Type B pancreatic cell (in vitro differentiated cells): ENCODE measurements at regions not wholly inside any gene's neighbourhood (a gene's known extent, or its start where the extent isn't known, plus 50 kb on each side); places are given as distances from the start of the nearest gene placed in this dataset.
A peak's percentile ranks its signal among the peaks of the same experiment; 100 is the strongest.
"Not testable (repeated sequence)": the region's sequence is repeated elsewhere in the genome, so short reads cannot be mapped to it uniquely, and the experiment has no call there.

Experiments used
- DNase-seq: peaks from one replicate; pipeline ENCODE4 v3.0.0; 2021; ENCODE audit warnings: mixed read lengths; ENCODE audit not compliant: unreplicated experiment; ENCODE audit errors: extremely low spot score
- H3K27ac Mint-ChIP-seq: 2 replicates; pipeline ENCODE4 v1.8.0; 2021; ENCODE audit warnings: mild to moderate bottlenecking, mixed read lengths
- H3K27me3 Mint-ChIP-seq: 2 replicates; pipeline ENCODE4 v1.8.0; 2021; ENCODE audit warnings: mixed read lengths
- H3K36me3 Mint-ChIP-seq: 2 replicates; pipeline ENCODE4 v1.8.0; 2021; ENCODE audit warnings: mixed read lengths
- H3K4me1 Mint-ChIP-seq: one replicate; pipeline ENCODE4 v1.8.0; 2021; ENCODE audit warnings: mixed read lengths; ENCODE audit not compliant: unreplicated experiment
- H3K4me3 Mint-ChIP-seq: 2 replicates; pipeline ENCODE4 v1.8.0; 2021; ENCODE audit warnings: mild to moderate bottlenecking, mixed read lengths
- H3K9me3 Mint-ChIP-seq: 2 replicates; pipeline ENCODE4 v1.8.0; 2021; ENCODE audit warnings: mixed read lengths
- TF ChIP-seq, protein P1 (sequence below): fragments of 200-600 bp; sonication (generic); conservative IDR thresholded peaks from 2 replicates; pipeline ENCODE4 v1.5.0; 2021; ENCODE audit warnings: antibody characterized with exemption, mild to moderate bottlenecking

DNA sequence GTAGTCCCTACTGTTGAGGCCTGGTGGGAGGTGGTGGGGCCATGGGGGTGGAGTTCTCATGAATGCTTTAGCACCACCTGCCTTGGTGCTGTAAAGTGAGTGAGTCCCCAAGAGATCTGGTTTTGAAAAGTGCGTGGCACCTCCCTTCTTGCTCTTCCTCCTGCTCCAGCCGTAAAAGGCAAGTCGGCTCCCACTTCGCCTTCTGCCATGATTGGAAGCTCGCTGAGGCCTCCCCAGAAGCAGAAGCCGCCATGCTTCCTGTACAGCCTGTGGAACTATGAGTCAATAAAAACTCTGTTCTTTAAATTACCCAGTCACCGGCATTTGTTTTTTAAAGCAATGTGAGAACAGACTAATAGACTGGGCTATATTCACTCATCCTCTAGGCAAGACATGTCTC, 141.3 kb upstream of the ALKAL2 start:
- TF ChIP-seq, protein P1, sequence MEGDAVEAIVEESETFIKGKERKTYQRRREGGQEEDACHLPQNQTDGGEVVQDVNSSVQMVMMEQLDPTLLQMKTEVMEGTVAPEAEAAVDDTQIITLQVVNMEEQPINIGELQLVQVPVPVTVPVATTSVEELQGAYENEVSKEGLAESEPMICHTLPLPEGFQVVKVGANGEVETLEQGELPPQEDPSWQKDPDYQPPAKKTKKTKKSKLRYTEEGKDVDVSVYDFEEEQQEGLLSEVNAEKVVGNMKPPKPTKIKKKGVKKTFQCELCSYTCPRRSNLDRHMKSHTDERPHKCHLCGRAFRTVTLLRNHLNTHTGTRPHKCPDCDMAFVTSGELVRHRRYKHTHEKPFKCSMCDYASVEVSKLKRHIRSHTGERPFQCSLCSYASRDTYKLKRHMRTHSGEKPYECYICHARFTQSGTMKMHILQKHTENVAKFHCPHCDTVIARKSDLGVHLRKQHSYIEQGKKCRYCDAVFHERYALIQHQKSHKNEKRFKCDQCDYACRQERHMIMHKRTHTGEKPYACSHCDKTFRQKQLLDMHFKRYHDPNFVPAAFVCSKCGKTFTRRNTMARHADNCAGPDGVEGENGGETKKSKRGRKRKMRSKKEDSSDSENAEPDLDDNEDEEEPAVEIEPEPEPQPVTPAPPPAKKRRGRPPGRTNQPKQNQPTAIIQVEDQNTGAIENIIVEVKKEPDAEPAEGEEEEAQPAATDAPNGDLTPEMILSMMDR: no peak
- Mint-ChIP-seq H3K4me3 (no peak overlapping the region), H3K27me3 (no peaks in the 10 kb centered on the region), H3K27ac (peak overlapping the region; percentile 31), H3K9me3 (no peaks in the 10 kb centered on the region), H3K4me1 (peaks cover 7% of the 10 kb centered on the region), H3K36me3 (no peaks in the 10 kb centered on the region)
- DNase-seq: no peak

DNA sequence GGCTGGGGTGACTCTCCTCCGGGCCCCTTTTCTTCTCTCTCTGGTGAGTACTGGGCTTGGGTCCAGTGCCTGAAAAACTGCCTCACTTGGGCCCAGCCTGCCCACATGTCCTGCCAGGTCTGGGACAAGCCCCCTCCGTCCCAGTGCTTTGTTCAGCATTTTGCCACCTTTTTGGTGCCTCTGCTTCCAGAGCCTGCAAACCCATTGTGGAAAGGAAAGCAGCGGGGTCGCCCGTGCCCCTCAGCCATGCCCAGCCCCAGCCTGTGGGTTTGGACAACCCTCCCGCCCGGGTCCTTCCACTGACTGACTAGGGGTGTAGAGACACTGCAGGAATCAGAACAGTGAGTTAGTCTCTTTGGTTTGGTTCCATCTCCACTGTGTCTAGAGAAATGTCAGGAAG, 140.7 kb upstream of the ALKAL2 start:
- no peak for DNase-seq
- no peaks in the 10 kb centered on the region for H3K36me3 Mint-ChIP-seq
- peaks cover 3% of the 10 kb centered on the region for H3K27me3 Mint-ChIP-seq
- H3K9me3 Mint-ChIP-seq: no peaks in the 10 kb centered on the region
- H3K4me3 Mint-ChIP-seq: no peak overlapping the region
- no peak overlapping the region for H3K27ac Mint-ChIP-seq
- TF ChIP-seq, protein P1: no peak
- H3K4me1 Mint-ChIP-seq: peaks cover 7% of the 10 kb centered on the region

GRCh38 chr2:426696-427095, 138.8 kb upstream of the ALKAL2 start:
- not testable (repeated sequence) for H3K9me3 Mint-ChIP-seq, DNase-seq, H3K4me3 Mint-ChIP-seq, H3K27me3 Mint-ChIP-seq, H3K36me3 Mint-ChIP-seq, H3K4me1 Mint-ChIP-seq, H3K27ac Mint-ChIP-seq

DNA sequence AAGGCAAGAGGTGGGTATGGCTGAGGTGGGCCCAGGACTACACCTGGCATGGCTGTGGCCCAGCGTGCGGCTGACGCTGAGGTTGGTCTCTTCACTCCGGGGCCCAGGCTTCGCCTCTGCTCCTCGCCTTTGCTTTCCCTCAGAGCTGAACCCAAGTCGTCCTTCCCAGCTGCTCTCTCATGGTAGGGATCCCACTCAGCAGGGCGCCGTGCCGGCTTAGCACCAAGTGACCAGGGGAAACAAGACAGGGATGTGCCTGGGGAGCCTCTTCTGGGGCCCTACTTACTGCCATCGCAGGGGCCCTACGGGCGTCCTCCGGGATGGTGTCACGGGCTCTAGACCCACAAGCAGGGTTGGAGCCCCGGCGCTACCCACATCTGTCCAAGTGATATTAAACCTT, 138.1 kb upstream of the ALKAL2 start:
- Mint-ChIP-seq H3K4me1 (peaks cover 7% of the 10 kb centered on the region), H3K27ac (no peak overlapping the region), H3K9me3 (no peaks in the 10 kb centered on the region), H3K4me3 (no peak overlapping the region), H3K36me3 (no peaks in the 10 kb centered on the region), H3K27me3 (peaks cover 3% of the 10 kb centered on the region)
- TF ChIP-seq, protein P1: no peak
- no peak for DNase-seq

- TF ChIP-seq, protein P1: no peak
- peaks cover 3% of the 10 kb centered on the region for H3K27me3 Mint-ChIP-seq
Measured at GRCh38 chr2:425243-425642, 137.4 kb upstream of the ALKAL2 start.

GRCh38 chr2:424306-425171, 136.6 kb upstream of the ALKAL2 start:
- H3K27me3 Mint-ChIP-seq: peaks cover 3% of the 10 kb centered on the region

More at GRCh38 chr2:425243-425642, 137.4 kb upstream of the ALKAL2 start:
- Mint-ChIP-seq H3K4me1 (peaks cover 7% of the 10 kb centered on the region), H3K36me3 (no peaks in the 10 kb centered on the region), H3K27ac (peak overlapping the region; percentile 82), H3K4me3 (no peak overlapping the region), H3K9me3 (no peaks in the 10 kb centered on the region)
- DNase-seq: no peak

More at GRCh38 chr2:424306-425171, 136.6 kb upstream of the ALKAL2 start:
- no peak for DNase-seq
- TF ChIP-seq, protein P1: no peak
- H3K4me1 Mint-ChIP-seq: peaks cover 7% of the 10 kb centered on the region
- peak overlapping the region; percentile 82 for H3K27ac Mint-ChIP-seq
- no peaks in the 10 kb centered on the region for H3K9me3 Mint-ChIP-seq
- no peak overlapping the region for H3K4me3 Mint-ChIP-seq
- H3K36me3 Mint-ChIP-seq: no peaks in the 10 kb centered on the region
